Astrocyte (in vitro differentiated cells and primary cell): ENCODE measurements at regions not wholly inside any gene's neighbourhood (a gene's known extent, or its start where the extent isn't known, plus 50 kb on each side); places are given as distances from the start of the nearest gene placed in this dataset.

ENCODE experiments used
- EZH2 ChIP-seq: IDR thresholded peaks from 2 replicates; pipeline ENCODE4 v1.6.1; 2012; ENCODE audit warnings: mild to moderate bottlenecking, low read length, inconsistent platforms; ENCODE audit not compliant: insufficient read depth
- TF ChIP-seq, protein P1 (sequence below): IDR thresholded peaks from 2 replicates; pipeline ENCODE4 v1.5.1; 2011; ENCODE audit warnings: low read depth, mild to moderate bottlenecking, inconsistent platforms, low read length, moderate library complexity; ENCODE audit not compliant: insufficient read depth

DNA sequence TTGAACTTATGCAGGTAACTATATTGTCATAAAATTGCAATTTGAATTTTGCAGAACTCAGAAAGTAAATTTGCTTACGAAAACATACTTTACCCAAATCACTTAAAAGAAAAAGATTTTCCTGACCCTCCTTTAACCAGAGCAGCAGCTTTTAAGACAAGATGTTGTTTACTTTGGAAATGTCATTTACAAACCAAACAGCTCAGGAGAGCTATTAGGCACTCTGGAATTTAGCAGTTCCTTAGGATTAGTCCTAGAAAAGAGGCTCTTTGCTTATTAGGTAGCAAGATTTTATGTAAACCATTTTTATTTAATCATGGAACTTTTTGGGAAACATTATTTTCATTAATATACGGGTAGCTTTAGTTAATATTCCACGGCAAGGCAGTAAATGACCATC, 765.7 kb upstream of the POU3F4 start:
- TF ChIP-seq EZH2: no peak
- TF ChIP-seq, protein P1, sequence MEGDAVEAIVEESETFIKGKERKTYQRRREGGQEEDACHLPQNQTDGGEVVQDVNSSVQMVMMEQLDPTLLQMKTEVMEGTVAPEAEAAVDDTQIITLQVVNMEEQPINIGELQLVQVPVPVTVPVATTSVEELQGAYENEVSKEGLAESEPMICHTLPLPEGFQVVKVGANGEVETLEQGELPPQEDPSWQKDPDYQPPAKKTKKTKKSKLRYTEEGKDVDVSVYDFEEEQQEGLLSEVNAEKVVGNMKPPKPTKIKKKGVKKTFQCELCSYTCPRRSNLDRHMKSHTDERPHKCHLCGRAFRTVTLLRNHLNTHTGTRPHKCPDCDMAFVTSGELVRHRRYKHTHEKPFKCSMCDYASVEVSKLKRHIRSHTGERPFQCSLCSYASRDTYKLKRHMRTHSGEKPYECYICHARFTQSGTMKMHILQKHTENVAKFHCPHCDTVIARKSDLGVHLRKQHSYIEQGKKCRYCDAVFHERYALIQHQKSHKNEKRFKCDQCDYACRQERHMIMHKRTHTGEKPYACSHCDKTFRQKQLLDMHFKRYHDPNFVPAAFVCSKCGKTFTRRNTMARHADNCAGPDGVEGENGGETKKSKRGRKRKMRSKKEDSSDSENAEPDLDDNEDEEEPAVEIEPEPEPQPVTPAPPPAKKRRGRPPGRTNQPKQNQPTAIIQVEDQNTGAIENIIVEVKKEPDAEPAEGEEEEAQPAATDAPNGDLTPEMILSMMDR: no peak
